ENCODE measurements at regions not wholly inside any gene's neighbourhood (a gene's known extent, or its start where the extent isn't known, plus 50 kb on each side); places are given as distances from the start of the nearest gene placed in this dataset.
"Not testable (repeated sequence)": the region's sequence is repeated elsewhere in the genome, so short reads cannot be mapped to it uniquely, and the experiment has no call there.

DNA sequence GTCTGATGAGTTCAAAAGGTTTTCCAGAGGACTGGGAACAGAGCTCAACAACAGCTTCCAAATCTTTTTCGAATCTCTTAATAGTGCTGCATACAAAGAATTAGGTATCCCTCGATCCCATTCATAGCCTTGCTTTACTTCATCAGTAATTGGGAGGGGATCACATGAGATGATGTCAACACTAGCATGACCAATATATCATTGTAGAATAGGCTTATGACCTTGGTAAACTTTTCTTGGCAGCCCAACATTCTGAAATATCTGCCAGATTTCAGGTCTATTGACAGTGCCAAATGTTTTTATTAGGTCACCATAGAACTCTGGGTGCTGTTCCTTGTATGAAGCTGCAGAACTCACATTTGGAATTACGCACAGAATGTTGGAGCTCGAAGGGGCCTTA is 228.9 kb downstream of the FGF10 start:
- WGBS: 83% methylated on average over 4 of the region's 4 CpGs
- no peak overlapping the region for H3K4me3 ChIP-seq (ENCODE audit: low read depth, low read length)
- no peaks in the 10 kb centered on the region for H3K4me1 ChIP-seq (ENCODE audit: insufficient read depth)
- no peaks in the 10 kb centered on the region for H3K36me3 ChIP-seq (ENCODE audit: insufficient read depth)
- no peak overlapping the region for H3K27ac ChIP-seq (ENCODE audit: low read depth)
- no peak for DNase-seq (ENCODE audit: extremely low spot score)

DNA sequence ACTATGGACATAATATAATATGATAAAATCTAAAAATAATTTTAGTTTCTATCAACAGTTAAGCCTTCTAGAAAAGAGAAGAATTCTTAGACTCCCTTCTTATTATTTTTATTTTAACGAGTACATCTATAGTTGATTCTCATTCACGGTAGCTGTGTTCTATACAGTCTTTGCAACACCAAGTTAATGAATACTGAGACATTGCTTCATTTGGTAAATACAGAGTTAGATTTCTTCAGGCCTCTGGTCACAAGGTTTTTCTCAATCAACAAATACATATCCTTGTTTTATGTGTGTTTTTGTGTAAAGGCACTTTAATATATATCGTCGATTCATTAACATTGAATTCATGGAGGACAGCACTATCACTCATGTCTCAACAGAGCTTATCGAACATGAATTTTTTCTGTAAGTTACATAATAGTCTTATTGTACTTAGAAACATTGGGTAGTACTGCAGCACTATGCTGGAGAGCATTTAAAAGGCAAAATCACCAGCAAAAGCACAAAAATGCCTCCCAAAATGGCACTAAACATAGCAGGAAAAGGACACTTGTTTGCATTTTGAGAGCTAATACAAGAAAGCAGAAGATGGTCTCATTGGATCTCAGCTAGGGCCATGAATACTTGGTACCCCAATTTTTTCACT is 239.0 kb downstream of the FGF10 start:
- no peak for DNase-seq (ENCODE audit: extremely low spot score)
- WGBS: 92% methylated on average over 5 of the region's 5 CpGs
- H3K4me1 ChIP-seq (ENCODE audit: insufficient read depth): no peaks in the 10 kb centered on the region
- no peak overlapping the region for H3K4me3 ChIP-seq (ENCODE audit: low read depth, low read length)
- H3K27ac ChIP-seq (ENCODE audit: low read depth): no peak overlapping the region
- H3K36me3 ChIP-seq (ENCODE audit: insufficient read depth): no peaks in the 10 kb centered on the region

- not testable (repeated sequence) for H3K4me3 ChIP-seq (ENCODE audit: low read depth, low read length); H3K36me3 ChIP-seq (ENCODE audit: insufficient read depth); H3K4me1 ChIP-seq (ENCODE audit: insufficient read depth); H3K27ac ChIP-seq (ENCODE audit: low read depth); DNase-seq (ENCODE audit: extremely low spot score)
- 53% methylated on average over 3 of the region's 3 CpGs for WGBS
These were observed 271.3 kb downstream of the FGF10 start for GRCh38 chr5:44117947-44118346.

DNA sequence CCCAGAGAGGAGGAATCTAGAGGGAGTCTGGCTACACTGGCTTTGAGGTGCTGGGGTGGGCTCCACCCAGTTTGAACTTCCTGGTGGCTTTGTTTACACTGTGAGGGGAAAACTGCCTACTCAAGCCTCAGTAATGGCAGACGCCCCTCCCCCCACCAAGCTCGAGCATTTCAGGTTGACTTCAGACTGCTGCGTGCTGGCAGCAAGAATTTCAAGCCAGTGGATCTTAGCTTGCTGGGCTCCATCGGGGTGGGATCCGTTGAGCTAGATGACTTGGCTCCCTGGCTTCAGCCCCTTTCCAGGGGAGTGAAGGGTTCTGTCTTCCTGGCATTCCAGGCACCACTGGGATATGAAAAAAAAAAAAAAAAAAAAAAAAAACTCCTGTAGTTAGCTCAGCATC is 281.0 kb downstream of the FGF10 start:
- H3K27ac ChIP-seq (ENCODE audit: low read depth); H3K4me1 ChIP-seq (ENCODE audit: insufficient read depth); H3K4me3 ChIP-seq (ENCODE audit: low read depth, low read length); H3K36me3 ChIP-seq (ENCODE audit: insufficient read depth); DNase-seq (ENCODE audit: extremely low spot score): not testable (repeated sequence)
- WGBS: 64% methylated on average over 5 of the region's 5 CpGs

GRCh38 chr5:44099643-44100042 is 289.6 kb downstream of the FGF10 start:
- 85% methylated on average over 2 of the region's 2 CpGs for WGBS
- Histone ChIP-seq H3K27ac (ENCODE audit: low read depth) (no peak overlapping the region), H3K4me3 (ENCODE audit: low read depth, low read length) (no peak overlapping the region), H3K4me1 (ENCODE audit: insufficient read depth) (no peaks in the 10 kb centered on the region), H3K36me3 (ENCODE audit: insufficient read depth) (no peaks in the 10 kb centered on the region)
- DNase-seq (ENCODE audit: extremely low spot score): no peak

DNA sequence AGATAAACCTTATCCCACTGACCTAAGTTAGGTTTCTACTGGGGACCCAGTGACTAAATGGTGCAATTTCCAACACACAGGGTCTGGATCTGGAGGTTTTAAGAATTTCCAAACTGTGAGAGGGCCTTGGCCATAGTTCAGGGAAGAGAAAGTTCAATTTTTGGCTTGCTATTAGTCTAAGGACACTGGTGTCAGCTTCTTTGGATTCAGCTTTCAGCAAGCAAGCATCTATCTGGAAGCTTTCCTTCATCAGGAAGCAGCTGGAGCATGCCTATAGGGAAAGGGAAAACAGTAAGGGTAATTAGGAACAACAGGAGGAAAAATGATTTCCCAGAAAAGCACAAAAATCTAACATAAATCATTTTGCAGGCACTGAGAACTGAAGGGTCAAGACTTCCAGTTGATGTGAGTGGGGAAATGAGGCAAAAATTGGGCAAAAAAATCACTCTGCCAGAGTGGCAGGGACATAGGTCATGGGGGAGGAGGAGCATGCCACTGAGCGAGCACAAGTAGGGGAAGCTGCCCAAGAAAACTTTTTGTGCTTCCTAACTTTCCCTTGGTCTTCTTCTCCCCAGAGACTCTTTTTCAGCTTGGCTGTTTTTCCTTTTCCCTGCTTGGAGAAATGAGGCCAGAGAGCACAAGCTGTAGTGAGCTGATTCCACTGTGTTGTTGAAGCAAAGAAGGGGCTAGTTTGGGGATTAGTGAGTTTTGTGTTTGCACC is 299.6 kb downstream of the FGF10 start:
- DNase-seq (ENCODE audit: extremely low spot score): no peak
- H3K27ac ChIP-seq (ENCODE audit: low read depth): no peak overlapping the region
- no peaks in the 10 kb centered on the region for H3K36me3 ChIP-seq (ENCODE audit: insufficient read depth)
- H3K4me3 ChIP-seq (ENCODE audit: low read depth, low read length): no peak overlapping the region
- 59% methylated on average over 1 of the region's 1 CpG for WGBS
- H3K4me1 ChIP-seq (ENCODE audit: insufficient read depth): no peaks in the 10 kb centered on the region

- Histone ChIP-seq H3K36me3 (ENCODE audit: insufficient read depth) (no peaks in the 10 kb centered on the region), H3K4me3 (ENCODE audit: low read depth, low read length) (no peak overlapping the region), H3K4me1 (ENCODE audit: insufficient read depth) (no peaks in the 10 kb centered on the region), H3K27ac (ENCODE audit: low read depth) (no peak overlapping the region)
- DNase-seq (ENCODE audit: extremely low spot score): no peak
These were observed 304.1 kb downstream of the FGF10 start for GRCh38 chr5:44085083-44085482.

DNA sequence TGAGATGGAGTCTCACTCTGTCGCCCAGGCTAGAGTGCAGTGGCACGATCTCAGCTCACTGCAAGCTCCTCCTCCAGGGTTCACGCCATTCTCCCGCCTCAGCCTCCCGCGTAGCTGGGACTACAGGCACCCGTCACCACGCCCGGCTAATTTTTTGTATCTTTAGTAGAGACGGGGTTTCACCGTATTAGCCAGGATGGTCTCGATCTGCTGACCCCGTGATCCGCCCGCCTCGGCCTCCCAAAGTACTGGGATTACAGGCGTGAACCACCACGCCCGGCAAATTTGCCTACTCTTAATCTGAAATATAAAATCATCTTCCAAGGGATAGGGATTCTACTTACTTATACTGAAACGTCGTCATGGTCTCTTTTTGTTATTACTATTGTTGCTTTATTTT is 314.7 kb downstream of the FGF10 start:
- H3K27ac ChIP-seq (ENCODE audit: low read depth); DNase-seq (ENCODE audit: extremely low spot score); H3K36me3 ChIP-seq (ENCODE audit: insufficient read depth); H3K4me1 ChIP-seq (ENCODE audit: insufficient read depth); H3K4me3 ChIP-seq (ENCODE audit: low read depth, low read length): not testable (repeated sequence)
- 95% methylated on average over 21 of the region's 21 CpGs for WGBS

DNA sequence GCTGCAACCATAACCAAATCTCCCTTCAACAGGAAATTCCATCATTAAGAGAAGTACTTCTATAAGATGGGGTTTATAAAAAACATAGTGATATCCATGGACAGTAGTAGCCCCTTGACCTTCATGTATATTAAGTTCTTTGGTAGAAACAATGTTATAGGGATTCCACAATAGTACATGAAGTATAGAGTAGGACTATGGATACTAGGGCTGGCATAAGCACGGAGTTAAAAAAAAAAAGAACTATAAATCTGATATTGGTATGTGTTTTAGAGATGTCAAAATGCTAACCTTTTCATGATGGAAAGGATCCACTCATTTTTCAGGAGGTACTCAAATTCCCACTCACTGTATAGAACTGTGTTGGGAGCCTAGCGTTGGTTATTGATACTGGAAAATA is 337.6 kb downstream of the FGF10 start:
- H3K4me1 ChIP-seq (ENCODE audit: insufficient read depth): peaks cover 2% of the 10 kb centered on the region
- H3K36me3 ChIP-seq (ENCODE audit: insufficient read depth): no peaks in the 10 kb centered on the region
- no peak for DNase-seq (ENCODE audit: extremely low spot score)
- 90% methylated on average over 2 of the region's 2 CpGs for WGBS
- H3K27ac ChIP-seq (ENCODE audit: low read depth): no peak overlapping the region
- no peak overlapping the region for H3K4me3 ChIP-seq (ENCODE audit: low read depth, low read length)

- Histone ChIP-seq H3K4me1 (ENCODE audit: insufficient read depth) (peaks cover 2% of the 10 kb centered on the region), H3K36me3 (ENCODE audit: insufficient read depth) (no peaks in the 10 kb centered on the region), H3K27ac (ENCODE audit: low read depth) (no peak overlapping the region), H3K4me3 (ENCODE audit: low read depth, low read length) (no peak overlapping the region)
- WGBS: 49% methylated on average over 4 of the region's 4 CpGs
- no peak for DNase-seq (ENCODE audit: extremely low spot score)
These were observed 340.8 kb downstream of the FGF10 start for GRCh38 chr5:44048276-44048984.

- H3K36me3 ChIP-seq (ENCODE audit: insufficient read depth): no peaks in the 10 kb centered on the region
- no peak overlapping the region for H3K4me3 ChIP-seq (ENCODE audit: low read depth, low read length)
- peaks cover 2% of the 10 kb centered on the region for H3K4me1 ChIP-seq (ENCODE audit: insufficient read depth)
- no peak for DNase-seq (ENCODE audit: extremely low spot score)
- H3K27ac ChIP-seq (ENCODE audit: low read depth): no peak overlapping the region
- WGBS: 62% methylated on average over 6 of the region's 6 CpGs
These were observed 342.4 kb downstream of the FGF10 start for GRCh38 chr5:44046619-44047364.

- not testable (repeated sequence) for H3K27ac ChIP-seq (ENCODE audit: low read depth); H3K36me3 ChIP-seq (ENCODE audit: insufficient read depth); DNase-seq (ENCODE audit: extremely low spot score); H3K4me1 ChIP-seq (ENCODE audit: insufficient read depth); H3K4me3 ChIP-seq (ENCODE audit: low read depth, low read length)
- 92% methylated on average over 4 of the region's 4 CpGs for WGBS
These were observed 344.7 kb downstream of the FGF10 start for GRCh38 chr5:44044549-44044948.

- H3K36me3 ChIP-seq (ENCODE audit: insufficient read depth): no peaks in the 10 kb centered on the region
- no peak overlapping the region for H3K27ac ChIP-seq (ENCODE audit: low read depth)
- no peak for DNase-seq (ENCODE audit: extremely low spot score)
- 50% methylated on average over 1 of the region's 1 CpG for WGBS
- H3K4me3 ChIP-seq (ENCODE audit: low read depth, low read length): no peak overlapping the region
- H3K4me1 ChIP-seq (ENCODE audit: insufficient read depth): no peaks in the 10 kb centered on the region
These were observed 361.0 kb downstream of the FGF10 start for GRCh38 chr5:44028226-44028625.

GRCh38 chr5:44022622-44023021 is 366.6 kb downstream of the FGF10 start:
- no peak for DNase-seq (ENCODE audit: extremely low spot score)
- Histone ChIP-seq H3K27ac (ENCODE audit: low read depth) (no peak overlapping the region), H3K36me3 (ENCODE audit: insufficient read depth) (no peaks in the 10 kb centered on the region), H3K4me3 (ENCODE audit: low read depth, low read length) (no peak overlapping the region), H3K4me1 (ENCODE audit: insufficient read depth) (no peaks in the 10 kb centered on the region)

Measured in urinary bladder (tissue), 3 donors.